Right lung (tissue), 2 donors: ENCODE measurements at regions not wholly inside any gene's neighbourhood (a gene's known extent, or its start where the extent isn't known, plus 50 kb on each side); places are given as distances from the start of the nearest gene placed in this dataset.

ENCODE experiments used
- DNase-seq, 2 donors: peaks; one replicate each; pipeline ENCODE4 v3.0.0-alpha.2; 2013

DNA sequence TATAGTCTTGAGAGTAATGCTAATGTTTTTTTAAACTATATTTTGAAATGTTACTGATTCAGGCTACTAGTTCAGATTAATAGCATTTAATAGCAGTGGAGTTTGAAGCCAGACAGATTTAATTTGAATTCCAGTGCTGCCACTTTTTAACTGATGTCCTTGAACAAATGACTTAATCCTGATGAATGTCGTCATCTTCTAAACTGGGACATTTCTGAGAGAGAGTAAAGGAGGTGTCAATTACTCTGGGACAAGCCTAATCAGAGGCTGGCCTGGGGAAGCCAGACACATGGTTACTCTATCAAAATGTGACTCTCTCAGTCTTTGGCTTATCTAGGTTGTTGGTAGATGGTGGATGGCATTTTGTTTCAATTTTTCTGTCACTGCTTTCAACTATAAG, 246.7 kb downstream of the HS3ST3A1 start:
- no peak for DNase-seq

- DNase-seq, result no peak
These were observed 248.1 kb downstream of the HS3ST3A1 start for GRCh38 chr17:13353590-13353989.

- DNase-seq, result no peak
These were observed 248.8 kb downstream of the HS3ST3A1 start for GRCh38 chr17:13352747-13353415.

DNA sequence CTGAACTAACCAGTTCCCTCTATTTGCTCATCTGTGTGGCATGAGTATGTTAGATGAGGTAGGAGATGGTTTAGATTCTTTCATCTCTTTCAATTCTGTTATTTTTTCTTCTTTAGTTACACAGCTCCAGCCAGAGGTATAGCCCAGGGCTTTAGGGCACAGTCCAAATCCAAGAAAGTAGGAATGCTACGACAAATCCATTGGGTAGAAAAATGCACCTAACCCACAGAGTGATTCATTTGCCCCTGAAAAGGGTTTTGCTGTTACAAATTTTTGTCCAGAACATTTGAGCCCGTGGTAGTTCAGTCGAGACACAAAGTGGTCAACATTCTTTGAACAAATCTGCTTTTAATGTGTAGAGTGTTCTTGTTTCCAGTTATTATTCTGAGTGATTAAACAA, 250.7 kb downstream of the HS3ST3A1 start:
- DNase-seq, result no peak

DNA sequence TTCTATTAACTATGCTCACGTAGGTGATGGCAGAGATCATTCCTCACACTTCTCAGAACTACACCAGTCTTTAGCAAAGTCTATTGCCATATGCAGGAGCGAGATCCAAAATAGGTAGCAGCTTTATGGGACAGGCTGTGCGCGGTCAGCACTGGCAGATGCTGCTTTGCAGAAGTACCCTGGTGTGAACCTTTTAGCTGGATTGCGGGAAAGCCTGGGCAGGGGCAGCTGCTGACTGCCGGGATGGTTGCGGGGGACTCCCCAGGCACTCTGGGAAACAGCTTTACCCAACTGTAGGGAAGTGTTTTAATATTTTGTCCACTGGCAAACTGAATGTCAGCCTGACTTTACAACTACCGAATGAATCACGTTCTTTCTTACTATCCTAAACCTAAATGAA, 251.3 kb downstream of the HS3ST3A1 start:
- DNase-seq, result no peak

DNA sequence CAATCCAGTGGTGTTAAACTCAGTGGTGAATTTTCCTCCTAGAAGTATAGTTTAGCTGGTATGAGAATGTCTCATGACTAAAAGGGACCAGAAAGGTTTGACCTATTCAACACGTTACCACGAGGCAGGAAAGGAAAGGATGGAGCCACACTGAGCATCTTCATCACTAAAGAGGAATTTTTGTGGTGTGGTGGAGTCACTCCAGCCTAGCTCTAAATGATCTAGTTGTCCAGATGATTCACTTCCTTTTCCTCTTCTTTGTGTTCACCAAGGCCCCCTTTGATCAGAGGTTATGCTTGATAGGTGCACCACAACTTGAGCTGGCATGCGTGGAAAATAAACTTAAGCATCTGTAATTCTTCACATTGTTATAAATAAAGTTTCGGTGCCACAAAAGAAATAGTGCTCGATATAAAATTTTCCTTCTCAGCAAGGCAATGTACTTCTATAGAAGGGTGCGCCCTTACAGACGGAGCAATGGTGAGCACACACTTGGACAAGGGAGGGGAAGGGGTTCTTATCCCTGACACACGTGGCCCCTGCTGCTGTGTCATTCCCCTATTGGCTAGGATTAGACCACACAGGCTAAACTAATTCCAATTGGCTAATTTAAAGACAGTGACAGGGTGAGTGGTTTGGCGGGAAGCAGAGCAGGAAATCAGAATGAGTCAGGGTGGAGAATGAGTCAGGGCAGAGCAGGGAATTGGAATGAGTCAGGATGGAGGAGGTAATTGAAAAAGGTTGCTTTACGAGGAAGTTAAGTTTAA, 254.6 kb downstream of the HS3ST3A1 start:
- DNase-seq, result no peak

- DNase-seq, result no peak
These were observed 255.1 kb downstream of the HS3ST3A1 start for GRCh38 chr17:13346592-13346991.

GRCh38 chr17:13346081-13346533, 255.6 kb downstream of the HS3ST3A1 start:
- DNase-seq, result no peak

DNA sequence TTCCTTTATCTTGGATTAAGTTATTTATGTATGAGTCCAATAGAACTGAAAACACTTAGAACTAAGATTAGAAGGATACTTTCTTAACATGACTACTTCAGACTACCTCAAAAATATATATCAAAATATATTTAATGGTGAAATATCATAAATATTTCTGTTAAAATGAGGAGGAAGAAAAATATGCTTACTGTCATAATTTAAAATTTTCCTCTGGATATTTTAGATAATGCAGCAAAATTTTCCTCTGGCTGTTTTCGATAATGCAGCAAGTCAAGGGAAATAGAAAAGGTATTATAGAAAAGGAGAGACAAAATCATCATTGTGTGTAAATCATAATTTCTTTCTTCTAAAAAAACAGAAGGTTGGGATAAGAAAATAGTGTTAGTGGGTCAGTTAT, 263.3 kb downstream of the HS3ST3A1 start:
- DNase-seq, result no peak

GRCh38 chr17:13337864-13338371, 263.8 kb downstream of the HS3ST3A1 start:
- DNase-seq, result peak; percentile 61 to 68

- DNase-seq, result no peak
These were observed 264.6 kb downstream of the HS3ST3A1 start for GRCh38 chr17:13337151-13337550.

DNA sequence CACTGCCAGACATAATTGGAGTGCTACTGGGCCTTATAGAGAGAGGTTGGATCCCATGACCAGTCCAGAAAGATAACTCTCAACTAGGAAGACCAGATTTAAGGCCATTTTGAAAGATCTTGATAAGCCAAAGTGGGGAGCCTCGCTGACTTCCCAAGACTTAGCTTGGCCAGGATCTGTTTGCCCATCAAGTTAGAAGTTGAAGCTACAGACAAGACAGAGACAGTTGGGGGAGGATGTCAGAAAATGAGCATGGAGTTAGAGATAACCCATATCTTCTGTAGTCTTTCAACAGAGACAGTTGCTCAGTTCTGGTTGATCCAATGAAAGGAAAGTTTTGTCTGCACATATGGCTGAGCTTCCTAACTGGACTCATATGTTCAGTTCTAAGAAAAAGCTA, 267.4 kb downstream of the HS3ST3A1 start:
- no peak for DNase-seq

- no peak for DNase-seq
These were observed 268.1 kb downstream of the HS3ST3A1 start for GRCh38 chr17:13333661-13334060.

DNA sequence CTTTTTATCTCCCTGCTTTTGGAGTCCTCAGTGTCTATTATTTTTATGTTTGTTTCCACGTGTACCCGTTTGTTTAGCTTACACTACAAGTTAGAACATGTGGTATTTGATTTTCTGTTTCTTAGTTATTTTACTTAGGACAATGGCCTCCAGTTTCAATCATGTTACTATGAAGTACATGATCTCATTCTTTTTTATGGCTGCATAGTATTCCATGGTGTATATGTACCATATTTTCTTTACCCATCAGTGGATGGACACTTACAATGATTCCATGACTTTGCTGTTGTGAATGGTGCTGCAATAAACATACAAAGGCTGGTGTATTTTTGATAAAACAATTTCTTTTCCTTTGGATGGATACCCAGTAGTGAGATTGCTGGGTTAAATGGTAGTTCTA, 269.5 kb downstream of the HS3ST3A1 start:
- DNase-seq, result no peak

DNA sequence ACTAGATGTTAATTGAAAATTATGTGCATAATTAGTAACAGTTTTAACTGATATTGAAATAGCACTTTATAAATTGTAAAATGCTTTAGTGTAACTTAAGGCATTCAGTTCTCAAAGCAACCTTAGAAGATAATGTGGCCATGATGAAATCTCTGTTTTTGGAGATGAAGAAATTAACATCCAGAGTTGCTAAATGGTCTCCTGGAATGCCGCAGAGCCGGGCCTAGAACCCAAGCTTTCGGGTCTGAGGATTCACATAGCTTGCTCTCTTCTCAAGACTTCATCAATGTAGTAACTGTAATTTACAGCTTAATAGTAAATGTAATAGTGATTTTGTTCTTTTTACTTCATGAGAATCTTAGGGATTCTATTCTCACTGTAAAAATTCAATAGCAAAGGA, 272.3 kb downstream of the HS3ST3A1 start:
- no peak for DNase-seq

DNA sequence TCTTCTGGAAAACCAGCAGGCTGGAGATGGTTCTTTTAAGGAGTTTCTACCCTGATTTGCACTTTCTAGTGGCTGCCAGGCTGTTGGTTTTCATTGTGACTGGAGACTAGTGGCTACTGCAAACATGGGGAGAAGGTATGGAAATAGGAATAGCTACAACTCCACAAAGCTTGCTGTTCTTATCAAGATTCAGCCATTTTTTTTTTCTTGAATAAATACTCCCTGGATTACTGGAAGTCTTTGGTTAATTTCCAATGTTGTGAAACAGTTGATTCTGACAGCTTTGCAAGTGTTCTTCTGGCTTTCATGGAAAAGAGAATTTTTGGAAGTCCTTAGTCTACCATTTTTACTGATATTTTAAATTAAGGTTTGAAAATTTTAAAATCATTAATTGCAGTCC, 277.7 kb downstream of the HS3ST3A1 start:
- no peak for DNase-seq

- no peak for DNase-seq
These were observed 279.6 kb downstream of the HS3ST3A1 start for GRCh38 chr17:13321951-13322701.

- DNase-seq, result no peak
These were observed 281.5 kb downstream of the HS3ST3A1 start for GRCh38 chr17:13320046-13320785.

- no peak for DNase-seq
These were observed 285.1 kb downstream of the HS3ST3A1 start for GRCh38 chr17:13316657-13317056.

DNA sequence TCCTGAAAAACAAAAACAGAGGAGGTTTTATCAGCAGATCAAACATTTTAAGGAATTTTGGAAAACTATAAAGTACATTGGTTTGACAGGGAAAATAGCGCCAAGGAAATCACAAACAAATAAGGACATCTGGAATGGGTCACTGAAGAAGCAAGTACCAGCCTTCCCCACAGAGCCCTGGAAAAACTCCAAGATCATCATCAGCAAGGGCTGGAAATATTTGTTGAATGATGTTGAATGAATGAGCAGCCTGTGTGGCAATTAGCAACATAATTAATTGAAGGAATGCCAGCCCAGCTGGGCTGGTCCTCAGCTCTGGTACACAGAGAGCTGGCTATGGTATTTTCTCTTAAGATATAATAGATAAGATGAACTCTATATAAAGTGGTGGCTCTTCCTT, 290.4 kb downstream of the HS3ST3A1 start:
- DNase-seq, result no peak

GRCh38 chr17:13310858-13311257, 290.9 kb downstream of the HS3ST3A1 start:
- DNase-seq, result no peak
